ENCODE measurements at regions not wholly inside any gene's neighbourhood (a gene's known extent, or its start where the extent isn't known, plus 50 kb on each side); places are given as distances from the start of the nearest gene placed in this dataset.

GRCh38 chr12:25764409-25764808, 194.1 kb upstream of the RASSF8 start:
- TF ChIP-seq, protein P1, sequence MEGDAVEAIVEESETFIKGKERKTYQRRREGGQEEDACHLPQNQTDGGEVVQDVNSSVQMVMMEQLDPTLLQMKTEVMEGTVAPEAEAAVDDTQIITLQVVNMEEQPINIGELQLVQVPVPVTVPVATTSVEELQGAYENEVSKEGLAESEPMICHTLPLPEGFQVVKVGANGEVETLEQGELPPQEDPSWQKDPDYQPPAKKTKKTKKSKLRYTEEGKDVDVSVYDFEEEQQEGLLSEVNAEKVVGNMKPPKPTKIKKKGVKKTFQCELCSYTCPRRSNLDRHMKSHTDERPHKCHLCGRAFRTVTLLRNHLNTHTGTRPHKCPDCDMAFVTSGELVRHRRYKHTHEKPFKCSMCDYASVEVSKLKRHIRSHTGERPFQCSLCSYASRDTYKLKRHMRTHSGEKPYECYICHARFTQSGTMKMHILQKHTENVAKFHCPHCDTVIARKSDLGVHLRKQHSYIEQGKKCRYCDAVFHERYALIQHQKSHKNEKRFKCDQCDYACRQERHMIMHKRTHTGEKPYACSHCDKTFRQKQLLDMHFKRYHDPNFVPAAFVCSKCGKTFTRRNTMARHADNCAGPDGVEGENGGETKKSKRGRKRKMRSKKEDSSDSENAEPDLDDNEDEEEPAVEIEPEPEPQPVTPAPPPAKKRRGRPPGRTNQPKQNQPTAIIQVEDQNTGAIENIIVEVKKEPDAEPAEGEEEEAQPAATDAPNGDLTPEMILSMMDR (conservative IDR thresholded peaks at IDR 0.05), result no peak
- TF ChIP-seq ZFX (IDR thresholded peaks at IDR 0.05), result no peak

Measured in C4-2B (cell line).